H9 (cell line): ENCODE measurements at regions not wholly inside any gene's neighbourhood (a gene's known extent, or its start where the extent isn't known, plus 50 kb on each side); places are given as distances from the start of the nearest gene placed in this dataset.

Source experiments
- DNase-seq: peaks from one replicate; pipeline ENCODE4 v3.0.0-alpha.2; 2017
- H2AFZ ChIP-seq: one replicate; pipeline ENCODE4 v1.6.1; 2013; ENCODE audit warnings: mild to moderate bottlenecking, low read length, control low read depth, moderate library complexity
- H2AK5ac ChIP-seq: 2 replicates; pipeline ENCODE4 v1.6.1; 2013; ENCODE audit warnings: low read length, control low read depth, mixed read lengths; ENCODE audit not compliant: insufficient read length
- H2BK120ac ChIP-seq: one replicate; pipeline ENCODE4 v1.6.1; 2013; ENCODE audit warnings: low read depth, mild to moderate bottlenecking, low read length, control low read depth, inconsistent platforms; ENCODE audit not compliant: poor library complexity, severe bottlenecking
- H2BK12ac ChIP-seq: 2 replicates; pipeline ENCODE4 v1.6.1; 2013; ENCODE audit warnings: low read length, control low read depth, mixed read lengths, low read depth; ENCODE audit not compliant: insufficient read length
- H2BK15ac ChIP-seq: 2 replicates; pipeline ENCODE4 v1.6.1; 2013; ENCODE audit warnings: low read depth, low read length, control low read depth
- H2BK20ac ChIP-seq: one replicate; pipeline ENCODE4 v1.6.1; 2013; ENCODE audit warnings: low read depth, mild to moderate bottlenecking, low read length, control low read depth, inconsistent platforms; ENCODE audit not compliant: poor library complexity, severe bottlenecking
- H2BK5ac ChIP-seq: 2 replicates; pipeline ENCODE4 v1.6.1; 2013; ENCODE audit warnings: low read length, control low read depth, mixed read lengths; ENCODE audit not compliant: insufficient read length
- H3K14ac ChIP-seq: 2 replicates; pipeline ENCODE4 v1.6.1; 2013; ENCODE audit warnings: low read length, control low read depth; ENCODE audit not compliant: insufficient read depth
- H3K18ac ChIP-seq: 2 replicates; pipeline ENCODE4 v1.6.1; 2013; ENCODE audit warnings: low read depth, mild to moderate bottlenecking, mixed read lengths, low read length, control low read depth; ENCODE audit not compliant: insufficient read length
- H3K23ac ChIP-seq: 2 replicates; pipeline ENCODE4 v1.6.1; 2013; ENCODE audit warnings: low read length, control low read depth, mixed read lengths, low read depth; ENCODE audit not compliant: insufficient read length
- H3K23me2 ChIP-seq: 2 replicates; pipeline ENCODE4 v1.6.1; 2013; ENCODE audit warnings: low read depth, mild to moderate bottlenecking, mixed read lengths, low read length, control low read depth; ENCODE audit not compliant: insufficient read length, poor library complexity, severe bottlenecking
- H3K27ac ChIP-seq: 2 replicates; pipeline ENCODE4 v1.5.1; 2013; ENCODE audit warnings: low read length, control low read depth, mixed read lengths, low read depth; ENCODE audit not compliant: insufficient read length
- H3K27me3 ChIP-seq: 2 replicates; pipeline ENCODE4 v1.6.1; 2013; ENCODE audit warnings: low read length, control low read depth, inconsistent platforms; ENCODE audit not compliant: insufficient read depth
- H3K4ac ChIP-seq: 2 replicates; pipeline ENCODE4 v1.6.1; 2013; ENCODE audit warnings: low read depth, mild to moderate bottlenecking, control low read depth, inconsistent platforms, low read length, moderate library complexity
- H3K4me1 ChIP-seq: 2 replicates; pipeline ENCODE4 v1.6.1; 2013; ENCODE audit warnings: low read length, control low read depth, inconsistent platforms; ENCODE audit not compliant: insufficient read depth
- H3K4me2 ChIP-seq: 2 replicates; pipeline ENCODE4 v1.6.1; 2013; ENCODE audit warnings: low read length, control low read depth, mixed read lengths; ENCODE audit not compliant: insufficient read length, insufficient read depth
- H3K56ac ChIP-seq: 2 replicates; pipeline ENCODE4 v1.6.1; 2013; ENCODE audit warnings: low read depth, mild to moderate bottlenecking, mixed read lengths, low read length, control low read depth; ENCODE audit not compliant: insufficient read length
- H3K79me1 ChIP-seq: 2 replicates; pipeline ENCODE4 v1.6.1; 2013; ENCODE audit warnings: low read depth, mild to moderate bottlenecking, moderate library complexity, low read length, control low read depth, inconsistent platforms; ENCODE audit not compliant: insufficient read depth, poor library complexity, severe bottlenecking
- H3K79me2 ChIP-seq: 2 replicates; pipeline ENCODE4 v1.6.1; 2013; ENCODE audit warnings: low read length, control low read depth, inconsistent platforms; ENCODE audit not compliant: insufficient read depth
- H3K9ac ChIP-seq: 2 replicates; pipeline ENCODE4 v1.6.1; 2013; ENCODE audit warnings: low read length, control low read depth, mixed read lengths; ENCODE audit not compliant: insufficient read length; ENCODE audit errors: extremely low read depth
- H3K9me3 ChIP-seq: one replicate; pipeline ENCODE4 v1.6.1; 2013; ENCODE audit warnings: low read depth, low read length, inconsistent platforms; ENCODE audit not compliant: control insufficient read depth
- H3T11ph ChIP-seq: one replicate; pipeline ENCODE4 v1.6.1; 2013; ENCODE audit warnings: mild to moderate bottlenecking, low read length, control low read depth, inconsistent platforms
- H4K20me1 ChIP-seq: one replicate; pipeline ENCODE4 v1.6.1; 2013; ENCODE audit not compliant: control insufficient read depth, insufficient read length, insufficient read depth
- H4K5ac ChIP-seq: 2 replicates; pipeline ENCODE4 v1.6.1; 2013; ENCODE audit warnings: low read depth, mild to moderate bottlenecking, mixed read lengths, low read length, control low read depth; ENCODE audit not compliant: insufficient read length
- H4K8ac ChIP-seq: replicated peaks from 2 replicates; pipeline ENCODE4 v1.6.1; 2013; ENCODE audit warnings: low read length, control low read depth, mixed read lengths, low read depth; ENCODE audit not compliant: insufficient read length
- H4K91ac ChIP-seq: 2 replicates; pipeline ENCODE4 v1.6.1; 2013; ENCODE audit warnings: low read depth, mild to moderate bottlenecking, moderate library complexity, mixed read lengths, low read length, control low read depth; ENCODE audit not compliant: insufficient read length
- H3K27ac Mint-ChIP-seq, 3 experiments: 2 replicates in 2 of 3; 3 replicates in 1 of 3; pipeline ENCODE4 v1.8.0; 2020 to 2021; ENCODE audit warnings: mixed read lengths in 3 of 3, mild to moderate bottlenecking in 1 of 3, moderate library complexity in 1 of 3
- H3K27me3 Mint-ChIP-seq: 2 replicates; pipeline ENCODE4 v1.8.0; 2021; ENCODE audit warnings: low read depth, mild to moderate bottlenecking, moderate library complexity, mixed read lengths
- H3K36me3 Mint-ChIP-seq, 3 experiments: 2 replicates in 2 of 3; 3 replicates in 1 of 3; pipeline ENCODE4 v1.8.0; 2020 to 2021; ENCODE audit warnings: low read depth in 3 of 3, mixed read lengths in 3 of 3; ENCODE audit not compliant: insufficient read depth in 1 of 3
- H3K4me1 Mint-ChIP-seq, 2 experiments: 2 replicates each; pipeline ENCODE4 v1.8.0; 2020; ENCODE audit warnings: mixed read lengths in 2 of 2
- H3K4me3 Mint-ChIP-seq, 2 experiments: 2 replicates in 1 of 2; 3 replicates in 1 of 2; pipeline ENCODE4 v1.8.0; 2020 to 2021; ENCODE audit warnings: mild to moderate bottlenecking in 2 of 2, mixed read lengths in 2 of 2, moderate library complexity in 1 of 2
- H3K9me3 Mint-ChIP-seq, 2 experiments: 2 replicates in 1 of 2; 3 replicates in 1 of 2; pipeline ENCODE4 v1.8.0; 2020; ENCODE audit warnings: mild to moderate bottlenecking in 2 of 2, mixed read lengths in 2 of 2, moderate library complexity in 1 of 2
- CTCF ChIP-seq: fragments of 200-600 bp; sonication (generic); conservative IDR thresholded peaks from 3 replicates; pipeline ENCODE4 v1.8.0; 2021; ENCODE audit warnings: antibody characterized with exemption, mild to moderate bottlenecking
- WGBS: extraction: QIAGEN DNeasy Blood & Tissue Kit; methylation state at CpG from one replicate; pipeline ENCODE4 v1.1.7; 2013; ENCODE audit warnings: missing lambda C conversion rate, low lambda C conversion rate, mixed read lengths; ENCODE audit not compliant: insufficient read length; ENCODE audit errors: extremely low coverage; 5-methylcytosine and 5-hydroxymethylcytosine counted together

GRCh38 chr15:96891046-96891445 lies 560.5 kb downstream of the NR2F2 start:
- no peaks in the 10 kb centered on the region for H3K79me1 ChIP-seq
- no peak overlapping the region for H3K4ac ChIP-seq
- H3K23ac ChIP-seq = no peak overlapping the region
- peak overlapping the region in 1 of 2 experiments; percentile 5; a peak in 2 of 5 replicates for H3K4me3 Mint-ChIP-seq
- H3K27me3 Mint-ChIP-seq = no peaks in the 10 kb centered on the region
- H3K9me3 Mint-ChIP-seq = no peaks in the 10 kb centered on the region
- no peak overlapping the region for H3K9ac ChIP-seq
- no peak overlapping the region for H4K8ac ChIP-seq
- H2AFZ ChIP-seq = peak overlapping the region; percentile 40
- H4K91ac ChIP-seq = no peak overlapping the region
- no peak for DNase-seq
- no peak overlapping the region for H2BK20ac ChIP-seq
- 0 out of 7 replicates have a peak overlapping the region, but pooled peaks of 1 of the 3 experiments have one; percentile 1 for H3K27ac Mint-ChIP-seq
- no peaks in the 10 kb centered on the region for H4K20me1 ChIP-seq
- peaks cover 16 to 25% of the 10 kb centered on the region in 2 experiments for H3K4me1 Mint-ChIP-seq
- H2BK15ac ChIP-seq = no peak overlapping the region
- no peaks in the 10 kb centered on the region for H3K9me3 ChIP-seq
- WGBS = no CpG with 5 or more reads among the region's 4 CpGs
- H2BK5ac ChIP-seq = no peak overlapping the region
- no peak overlapping the region for H3K4me2 ChIP-seq
- no peak overlapping the region for H2BK120ac ChIP-seq
- no peak overlapping the region for H3K14ac ChIP-seq
- TF ChIP-seq CTCF = no peak
- no peaks in the 10 kb centered on the region for H3K23me2 ChIP-seq
- H3K56ac ChIP-seq = no peak overlapping the region
- H3K36me3 Mint-ChIP-seq = 0 out of 7 replicates have a peak, but pooled peaks cover 0 to 3% (median 0%) of the 10 kb centered on the region in 3 experiments
- H3K4me1 ChIP-seq = no peaks in the 10 kb centered on the region; the same call in 1 of the 2 replicates
- H3K27me3 ChIP-seq = no peaks in the 10 kb centered on the region
- no peak overlapping the region for H3K18ac ChIP-seq
- H3K27ac ChIP-seq = no peak overlapping the region
- H3T11ph ChIP-seq = no peak overlapping the region
- H2BK12ac ChIP-seq = no peak overlapping the region
- H3K79me2 ChIP-seq = no peaks in the 10 kb centered on the region
- H2AK5ac ChIP-seq = no peak overlapping the region
- no peak overlapping the region for H4K5ac ChIP-seq
